Lower leg skin (tissue), 3 donors: ENCODE measurements at regions not wholly inside any gene's neighbourhood (a gene's known extent, or its start where the extent isn't known, plus 50 kb on each side); places are given as distances from the start of the nearest gene placed in this dataset.

ENCODE experiments used
- POLR2A ChIP-seq, 2 donors: fragments of 450-650 bp; IDR thresholded peaks; one replicate each; pipeline ENCODE4 v1.6.1; 2016 to 2017; ENCODE audit warnings: antibody characterized with exemption in 2 of 2, mild to moderate bottlenecking in 1 of 2, moderate library complexity in 1 of 2
- TF ChIP-seq, protein P1 (sequence below), 3 donors: fragments of 450-650 bp; IDR thresholded peaks; one replicate each; pipeline ENCODE4 v1.5.1; 2016; ENCODE audit warnings: antibody characterized with exemption in 3 of 3, mild to moderate bottlenecking in 3 of 3, moderate library complexity in 2 of 3

DNA sequence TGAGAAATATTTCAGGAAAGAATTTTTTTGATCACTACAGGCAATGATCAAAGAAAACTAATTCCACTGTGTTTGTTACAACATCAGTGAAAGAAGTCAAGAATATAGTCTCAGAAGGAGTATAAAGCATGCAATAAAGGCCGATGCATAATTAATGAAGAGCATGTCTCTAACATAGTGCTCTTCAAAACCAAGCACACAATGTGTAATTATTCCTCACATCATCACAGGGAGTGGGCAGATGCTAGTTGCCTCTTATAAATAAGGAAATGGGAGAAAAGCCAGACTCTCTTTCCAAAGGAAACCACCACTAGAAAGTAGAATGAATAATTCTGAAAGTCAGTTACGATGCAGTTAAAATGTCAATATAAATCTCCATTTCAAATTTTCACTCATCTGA is 220.1 kb downstream of the TEX36 start:
- TF ChIP-seq, protein P1, sequence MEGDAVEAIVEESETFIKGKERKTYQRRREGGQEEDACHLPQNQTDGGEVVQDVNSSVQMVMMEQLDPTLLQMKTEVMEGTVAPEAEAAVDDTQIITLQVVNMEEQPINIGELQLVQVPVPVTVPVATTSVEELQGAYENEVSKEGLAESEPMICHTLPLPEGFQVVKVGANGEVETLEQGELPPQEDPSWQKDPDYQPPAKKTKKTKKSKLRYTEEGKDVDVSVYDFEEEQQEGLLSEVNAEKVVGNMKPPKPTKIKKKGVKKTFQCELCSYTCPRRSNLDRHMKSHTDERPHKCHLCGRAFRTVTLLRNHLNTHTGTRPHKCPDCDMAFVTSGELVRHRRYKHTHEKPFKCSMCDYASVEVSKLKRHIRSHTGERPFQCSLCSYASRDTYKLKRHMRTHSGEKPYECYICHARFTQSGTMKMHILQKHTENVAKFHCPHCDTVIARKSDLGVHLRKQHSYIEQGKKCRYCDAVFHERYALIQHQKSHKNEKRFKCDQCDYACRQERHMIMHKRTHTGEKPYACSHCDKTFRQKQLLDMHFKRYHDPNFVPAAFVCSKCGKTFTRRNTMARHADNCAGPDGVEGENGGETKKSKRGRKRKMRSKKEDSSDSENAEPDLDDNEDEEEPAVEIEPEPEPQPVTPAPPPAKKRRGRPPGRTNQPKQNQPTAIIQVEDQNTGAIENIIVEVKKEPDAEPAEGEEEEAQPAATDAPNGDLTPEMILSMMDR (IDR thresholded peaks at IDR 0.05), result no peak
- no peak for TF ChIP-seq POLR2A (IDR thresholded peaks at IDR 0.05)
